ENCODE measurements at regions not wholly inside any gene's neighbourhood (a gene's known extent, or its start where the extent isn't known, plus 50 kb on each side); places are given as distances from the start of the nearest gene placed in this dataset.

DNA sequence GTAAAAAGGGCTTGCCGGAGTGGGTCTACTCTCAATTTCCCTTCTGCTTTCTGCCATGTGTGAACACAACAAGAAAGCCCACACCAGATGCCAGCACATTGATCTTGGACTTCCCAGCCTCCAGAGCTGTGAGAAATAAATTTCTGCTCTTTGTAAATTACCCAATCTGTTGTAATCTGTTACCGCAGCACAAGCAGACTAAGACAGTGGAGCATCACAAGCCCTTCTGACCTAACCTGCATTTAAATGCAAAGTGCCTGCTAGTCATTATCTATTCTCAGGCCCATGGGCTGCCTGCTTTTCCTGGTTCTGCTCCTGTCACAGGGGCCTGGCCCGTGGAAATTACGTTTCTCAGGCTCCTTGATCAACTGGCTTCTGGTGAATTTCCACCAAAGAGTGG, 199.3 kb upstream of the AUTS2 start:
- H3K27ac ChIP-seq, result no peak overlapping the region
- DNase-seq (ENCODE audit: low spot score) (no peak), ATAC-seq (ENCODE audit: insufficient number of reproducible peaks, low FRiP score, low read depth) (no peak)
- no peaks in the 10 kb centered on the region for H3K9me3 ChIP-seq
- H3K4me1 ChIP-seq (ENCODE audit: control insufficient read depth in 1 of 2, low read depth in 2 of 2), result no peaks in the 10 kb centered on the region
- TF ChIP-seq, protein P1, sequence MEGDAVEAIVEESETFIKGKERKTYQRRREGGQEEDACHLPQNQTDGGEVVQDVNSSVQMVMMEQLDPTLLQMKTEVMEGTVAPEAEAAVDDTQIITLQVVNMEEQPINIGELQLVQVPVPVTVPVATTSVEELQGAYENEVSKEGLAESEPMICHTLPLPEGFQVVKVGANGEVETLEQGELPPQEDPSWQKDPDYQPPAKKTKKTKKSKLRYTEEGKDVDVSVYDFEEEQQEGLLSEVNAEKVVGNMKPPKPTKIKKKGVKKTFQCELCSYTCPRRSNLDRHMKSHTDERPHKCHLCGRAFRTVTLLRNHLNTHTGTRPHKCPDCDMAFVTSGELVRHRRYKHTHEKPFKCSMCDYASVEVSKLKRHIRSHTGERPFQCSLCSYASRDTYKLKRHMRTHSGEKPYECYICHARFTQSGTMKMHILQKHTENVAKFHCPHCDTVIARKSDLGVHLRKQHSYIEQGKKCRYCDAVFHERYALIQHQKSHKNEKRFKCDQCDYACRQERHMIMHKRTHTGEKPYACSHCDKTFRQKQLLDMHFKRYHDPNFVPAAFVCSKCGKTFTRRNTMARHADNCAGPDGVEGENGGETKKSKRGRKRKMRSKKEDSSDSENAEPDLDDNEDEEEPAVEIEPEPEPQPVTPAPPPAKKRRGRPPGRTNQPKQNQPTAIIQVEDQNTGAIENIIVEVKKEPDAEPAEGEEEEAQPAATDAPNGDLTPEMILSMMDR (IDR thresholded peaks at IDR 0.05), result no peak
- no peaks in the 10 kb centered on the region for H3K36me3 ChIP-seq
- H3K27me3 ChIP-seq (replicated peaks; ENCODE audit: insufficient read depth), result no peaks in the 10 kb centered on the region
- no peak overlapping the region for H3K4me3 ChIP-seq

DNA sequence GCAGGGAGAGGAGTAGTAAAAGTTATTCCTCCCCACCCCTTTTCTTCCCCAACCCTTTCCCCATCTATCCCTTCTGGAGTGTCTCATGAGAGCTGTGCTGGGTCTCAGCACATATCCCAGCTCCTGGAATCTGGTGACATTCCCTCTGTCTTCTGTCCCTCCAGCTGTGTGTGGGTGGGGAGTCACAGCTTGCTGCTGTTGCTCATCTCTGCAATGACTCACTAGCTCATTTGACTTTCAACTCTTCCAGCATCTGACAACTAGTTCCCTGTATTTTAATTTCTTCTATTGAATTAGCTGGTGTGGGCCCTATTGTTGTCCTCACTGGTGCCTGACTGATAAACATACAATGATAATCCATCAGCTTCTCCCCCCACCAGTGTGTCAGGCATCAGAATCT, 198.9 kb upstream of the AUTS2 start:
- ATAC-seq (ENCODE audit: insufficient number of reproducible peaks, low FRiP score, low read depth) (no peak), DNase-seq (ENCODE audit: low spot score) (no peak)
- H3K4me3 ChIP-seq, result no peak overlapping the region
- no peaks in the 10 kb centered on the region for H3K27me3 ChIP-seq (replicated peaks; ENCODE audit: insufficient read depth)
- H3K9me3 ChIP-seq, result no peaks in the 10 kb centered on the region
- no peaks in the 10 kb centered on the region for H3K4me1 ChIP-seq (ENCODE audit: control insufficient read depth in 1 of 2, low read depth in 2 of 2)
- TF ChIP-seq, protein P1 (IDR thresholded peaks at IDR 0.05), result no peak
- H3K27ac ChIP-seq, result no peak overlapping the region
- H3K36me3 ChIP-seq, result no peaks in the 10 kb centered on the region

DNA sequence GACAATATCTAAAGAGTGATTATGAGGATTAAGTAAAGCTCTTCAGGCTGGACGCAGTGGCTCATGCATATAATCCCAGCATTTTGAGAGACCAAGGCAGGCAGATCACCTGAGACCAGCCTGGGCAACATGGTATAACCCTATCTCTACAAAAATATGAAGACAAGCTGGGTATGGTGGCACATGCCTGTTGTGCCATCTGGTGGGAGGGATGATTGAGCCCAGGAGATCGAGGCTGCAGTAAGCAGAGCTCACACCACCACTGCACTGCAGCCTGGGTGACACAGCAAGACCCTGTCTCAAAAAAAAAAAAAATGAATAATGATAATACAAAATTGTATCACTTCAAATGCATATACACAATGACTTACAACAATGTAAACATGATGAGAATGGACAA, 195.6 kb upstream of the AUTS2 start:
- Histone ChIP-seq H3K36me3 (no peaks in the 10 kb centered on the region), H3K27me3 (replicated peaks; ENCODE audit: insufficient read depth) (no peaks in the 10 kb centered on the region), H3K27ac (no peak overlapping the region), H3K4me3 (no peak overlapping the region), H3K4me1 (ENCODE audit: control insufficient read depth in 1 of 2, low read depth in 2 of 2) (no peaks in the 10 kb centered on the region), H3K9me3 (no peaks in the 10 kb centered on the region)
- no peak for ATAC-seq (ENCODE audit: insufficient number of reproducible peaks, low FRiP score, low read depth)
- TF ChIP-seq, protein P1 (IDR thresholded peaks at IDR 0.05), result no peak
- no peak for DNase-seq (ENCODE audit: low spot score)

DNA sequence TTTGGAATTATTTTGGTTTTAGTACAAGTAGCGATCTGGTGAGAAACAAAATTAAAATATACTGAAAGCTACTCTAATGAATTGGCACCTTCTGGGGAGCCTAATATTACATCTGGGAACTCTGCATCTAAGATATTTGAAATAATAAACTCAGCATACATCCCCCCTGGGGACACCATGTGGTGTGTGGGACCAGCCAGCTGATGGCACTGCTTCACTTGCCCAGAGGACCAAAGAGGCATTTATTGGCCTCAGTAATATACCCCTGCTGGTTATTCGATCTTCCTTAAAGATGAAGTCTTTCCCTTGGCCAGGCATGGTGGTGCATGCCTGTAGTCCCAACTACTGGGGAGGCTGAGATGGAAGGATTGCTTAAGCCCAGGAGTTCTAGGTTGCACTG, 195.1 kb upstream of the AUTS2 start:
- Histone ChIP-seq H3K27me3 (replicated peaks; ENCODE audit: insufficient read depth) (no peaks in the 10 kb centered on the region), H3K4me1 (ENCODE audit: control insufficient read depth in 1 of 2, low read depth in 2 of 2) (no peaks in the 10 kb centered on the region), H3K36me3 (no peaks in the 10 kb centered on the region), H3K9me3 (no peaks in the 10 kb centered on the region), H3K4me3 (no peak overlapping the region), H3K27ac (no peak overlapping the region)
- DNase-seq (ENCODE audit: low spot score) (no peak), ATAC-seq (ENCODE audit: insufficient number of reproducible peaks, low FRiP score, low read depth) (no peak)
- TF ChIP-seq, protein P1 (IDR thresholded peaks at IDR 0.05), result no peak

DNA sequence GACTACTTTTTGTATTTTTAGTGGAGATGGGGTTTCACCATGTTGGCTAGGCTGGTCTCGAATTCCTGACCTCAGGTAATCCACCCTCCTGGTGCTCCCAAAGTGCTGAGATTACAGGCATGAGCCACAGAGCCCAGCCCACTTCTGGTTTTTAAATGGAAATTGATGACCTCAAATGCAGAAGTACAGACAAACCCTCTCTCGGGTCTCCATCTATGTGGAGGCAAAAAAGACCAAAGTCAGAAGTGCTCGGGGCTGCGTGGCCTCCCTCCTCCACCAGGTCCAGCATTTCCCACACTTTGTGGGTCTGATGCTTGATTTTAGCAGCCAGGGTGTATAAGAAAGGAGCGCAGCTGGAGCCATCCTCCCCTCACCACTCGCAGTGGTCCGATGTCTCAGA, 187.3 kb upstream of the AUTS2 start:
- TF ChIP-seq, protein P1 (IDR thresholded peaks at IDR 0.05), result no peak
- Histone ChIP-seq H3K9me3 (no peaks in the 10 kb centered on the region), H3K27me3 (replicated peaks; ENCODE audit: insufficient read depth) (no peaks in the 10 kb centered on the region), H3K4me3 (no peak overlapping the region), H3K27ac (no peak overlapping the region), H3K4me1 (ENCODE audit: control insufficient read depth in 1 of 2, low read depth in 2 of 2) (peaks cover 0 to 3% of the 10 kb centered on the region in 2 donors), H3K36me3 (no peaks in the 10 kb centered on the region)
- ATAC-seq (ENCODE audit: insufficient number of reproducible peaks, low FRiP score, low read depth) (no peak), DNase-seq (ENCODE audit: low spot score) (no peak)
